GM23248 (cell line): ENCODE measurements at regions not wholly inside any gene's neighbourhood (a gene's known extent, or its start where the extent isn't known, plus 50 kb on each side); places are given as distances from the start of the nearest gene placed in this dataset.

Experiments used
- EZH2 ChIP-seq: fragments of 200-600 bp; sonication (generic); IDR thresholded peaks from 2 replicates; pipeline ENCODE4 v1.6.1; 2018; ENCODE audit warnings: antibody characterized with exemption, mild to moderate bottlenecking; ENCODE audit not compliant: insufficient read depth, poor library complexity, severe bottlenecking
- EZH2phosphoT487 ChIP-seq: fragments of 200-600 bp; sonication (generic); IDR thresholded peaks from 2 replicates; pipeline ENCODE4 v1.6.1; 2018; ENCODE audit warnings: antibody characterized with exemption, moderate library complexity, mild to moderate bottlenecking, low read depth; ENCODE audit not compliant: insufficient read depth

- TF ChIP-seq EZH2 (no peak), EZH2phosphoT487 (no peak)
Measured at GRCh38 chr12:41715256-41715655, 429.4 kb downstream of the GXYLT1 start.
